Psoas muscle (tissue), 7 donors: ENCODE measurements at regions not wholly inside any gene's neighbourhood (a gene's known extent, or its start where the extent isn't known, plus 50 kb on each side); places are given as distances from the start of the nearest gene placed in this dataset.

Experiments
- ATAC-seq, 4 donors: fragments of 200-7000 bp; cut with Tn5 transposase; one replicate each; pipeline ENCODE4 v1.9.1; 2020; ENCODE audit warnings: moderate library complexity in 3 of 4, mild to moderate bottlenecking in 2 of 4
- DNase-seq, 2 donors: peaks; one replicate each; pipeline ENCODE4 v3.0.0-alpha.2; 2020
- H3K27ac ChIP-seq: fragments of 200-600 bp; one replicate; pipeline ENCODE4 v1.8.0; 2022
- H3K27me3 ChIP-seq, 3 donors: fragments of 200-600 bp in 1 of 3; one replicate each; pipeline versions ENCODE4 v1.6.1 to v1.8.0; 2013 to 2022; ENCODE audit warnings: low read length in 2 of 3, mild to moderate bottlenecking in 2 of 3, moderate library complexity in 1 of 3; ENCODE audit not compliant: insufficient read depth in 3 of 3
- H3K36me3 ChIP-seq, 2 donors: fragments of 200-600 bp in 1 of 2; one replicate each; pipeline versions ENCODE4 v1.6.1 to v1.8.0; 2013 to 2022; ENCODE audit warnings: low read depth in 1 of 2, mild to moderate bottlenecking in 1 of 2, moderate library complexity in 1 of 2; ENCODE audit not compliant: insufficient read depth in 1 of 2
- H3K4me1 ChIP-seq: fragments of 200-600 bp; one replicate; pipeline ENCODE4 v1.8.0; 2022
- H3K4me3 ChIP-seq: fragments of 200-600 bp; one replicate; pipeline ENCODE4 v1.8.0; 2022; ENCODE audit warnings: mild to moderate bottlenecking
- H3K9me3 ChIP-seq: fragments of 200-600 bp; one replicate; pipeline ENCODE4 v1.8.0; 2022
- WGBS, 3 donors: extraction: QIAGEN DNeasy Blood & Tissue Kit; methylation state at CpG; one replicate each; pipeline versions ENCODE4 v1.1.6 to v1.1.7; 2013; 5-methylcytosine and 5-hydroxymethylcytosine counted together
- intact Hi-C, 2 donors: fragments of 100-400 bp; cut with DNase I; formaldehyde crosslinking; loops; one replicate each; pipeline versions ENCODE4 v1.11.0 to v1.14.2; 2022
- TF ChIP-seq, protein P1 (sequence below): fragments of 200-600 bp; IDR thresholded peaks from one replicate; pipeline ENCODE4 v1.8.0; 2022; ENCODE audit warnings: antibody characterized with exemption
- donor health status: healthy with polysubstance abuse.
- donor health status: DM: no; HTN: no; CAD: no; lungs with moderate emphysema.
- donor health status: Bipolar disorder and iron deficiency.
- donor health status: healthy.
- donor health status: DM: yes; HTN: yes; CAD: no.
- donor health status: DM: no; HTN: no; CAD: no.
- donor health status: DM: yes; HTN: yes; CAD: no.

DNA sequence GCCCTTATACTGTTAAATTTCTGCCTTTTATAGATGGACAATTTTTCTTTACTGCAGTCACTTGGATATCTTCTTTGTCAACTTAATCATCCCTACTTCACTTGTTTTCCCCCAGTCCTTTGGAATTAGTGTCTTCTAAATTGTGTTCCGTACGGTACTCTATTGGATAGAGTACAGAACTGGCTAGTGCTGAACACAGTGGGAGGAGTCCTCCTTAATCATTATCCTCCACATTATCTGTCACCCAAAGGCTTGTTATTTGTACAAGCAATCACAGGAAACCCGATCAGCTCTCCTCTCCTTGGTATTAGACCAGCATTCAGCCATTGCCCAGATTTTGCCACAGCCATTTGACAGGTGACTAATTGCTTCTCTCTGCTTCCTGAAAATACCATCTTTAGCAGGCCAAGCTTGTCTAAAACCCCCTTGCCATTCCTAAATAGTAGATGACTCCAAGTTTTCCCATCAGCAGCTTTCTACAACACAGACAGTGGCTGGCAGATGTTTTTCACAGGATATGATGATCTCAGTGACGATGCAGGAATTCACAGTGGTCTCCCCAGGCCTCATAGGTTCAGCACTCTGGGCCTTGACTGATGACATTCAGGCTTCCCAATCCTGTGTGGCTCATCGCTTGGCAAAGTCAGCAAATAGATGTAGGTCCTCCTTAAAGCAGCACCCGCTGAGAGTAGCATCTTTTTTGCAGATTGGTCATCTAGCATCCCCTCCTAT lies 216.0 kb upstream of the RGS6 start:
- H3K27me3 ChIP-seq = no peaks in the 10 kb centered on the region
- no peak overlapping the region for H3K27ac ChIP-seq
- intact Hi-C loops = no loop called here
- TF ChIP-seq, protein P1, sequence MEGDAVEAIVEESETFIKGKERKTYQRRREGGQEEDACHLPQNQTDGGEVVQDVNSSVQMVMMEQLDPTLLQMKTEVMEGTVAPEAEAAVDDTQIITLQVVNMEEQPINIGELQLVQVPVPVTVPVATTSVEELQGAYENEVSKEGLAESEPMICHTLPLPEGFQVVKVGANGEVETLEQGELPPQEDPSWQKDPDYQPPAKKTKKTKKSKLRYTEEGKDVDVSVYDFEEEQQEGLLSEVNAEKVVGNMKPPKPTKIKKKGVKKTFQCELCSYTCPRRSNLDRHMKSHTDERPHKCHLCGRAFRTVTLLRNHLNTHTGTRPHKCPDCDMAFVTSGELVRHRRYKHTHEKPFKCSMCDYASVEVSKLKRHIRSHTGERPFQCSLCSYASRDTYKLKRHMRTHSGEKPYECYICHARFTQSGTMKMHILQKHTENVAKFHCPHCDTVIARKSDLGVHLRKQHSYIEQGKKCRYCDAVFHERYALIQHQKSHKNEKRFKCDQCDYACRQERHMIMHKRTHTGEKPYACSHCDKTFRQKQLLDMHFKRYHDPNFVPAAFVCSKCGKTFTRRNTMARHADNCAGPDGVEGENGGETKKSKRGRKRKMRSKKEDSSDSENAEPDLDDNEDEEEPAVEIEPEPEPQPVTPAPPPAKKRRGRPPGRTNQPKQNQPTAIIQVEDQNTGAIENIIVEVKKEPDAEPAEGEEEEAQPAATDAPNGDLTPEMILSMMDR = no peak
- H3K36me3 ChIP-seq = no peaks in the 10 kb centered on the region
- no peak for ATAC-seq
- H3K4me3 ChIP-seq = no peak overlapping the region
- WGBS, 3 donors = 63 to 80% (median 70%) methylated on average over 6 of the region's 6 CpGs
- H3K4me1 ChIP-seq = no peaks in the 10 kb centered on the region
- no peak for DNase-seq
- H3K9me3 ChIP-seq = no peaks in the 10 kb centered on the region

DNA sequence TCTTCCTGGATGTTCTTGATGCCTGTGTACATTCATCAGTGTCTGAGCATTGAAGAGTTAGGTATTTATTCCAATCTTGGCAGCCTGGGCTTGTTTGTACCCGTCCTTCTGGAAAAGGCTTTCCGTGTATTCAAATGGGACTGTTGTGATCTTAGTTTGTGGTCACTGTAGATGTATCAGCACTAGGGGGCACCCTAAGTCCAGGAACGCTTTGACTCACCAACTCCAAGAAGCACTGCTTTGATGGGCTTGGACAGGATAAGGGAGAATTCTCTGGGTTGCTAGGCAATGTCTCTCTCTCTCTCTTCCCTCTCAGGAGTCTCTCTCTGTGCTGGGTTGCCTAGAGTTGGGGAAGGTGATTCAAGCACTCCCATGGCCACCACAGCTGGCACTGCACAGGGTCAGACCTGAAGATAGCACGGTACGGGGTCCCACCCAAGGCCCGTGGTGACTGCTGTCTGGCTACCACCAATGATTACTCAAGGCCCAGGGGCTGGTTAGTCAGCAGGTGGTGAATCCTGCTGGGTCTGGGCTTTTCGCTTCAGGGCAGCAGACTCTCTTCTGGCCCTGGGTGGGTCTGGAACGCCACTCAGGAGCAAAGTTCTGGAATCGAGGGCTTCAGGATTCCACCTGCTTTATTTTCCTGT lies 211.1 kb upstream of the RGS6 start:
- no peak for DNase-seq
- ATAC-seq = peak in 1 of 4 donors; percentile 37
- Histone ChIP-seq H3K9me3 (no peaks in the 10 kb centered on the region), H3K4me3 (no peak overlapping the region), H3K27me3 (no peaks in the 10 kb centered on the region), H3K4me1 (no peaks in the 10 kb centered on the region), H3K27ac (no peak overlapping the region), H3K36me3 (peaks cover 0 to 5% of the 10 kb centered on the region in 2 donors)
- TF ChIP-seq, protein P1 = peak; percentile 21
- 87 to 88% (median 87%) methylated on average over 9 of the region's 9 CpGs for WGBS, 3 donors
- intact Hi-C loops = no loop called here

DNA sequence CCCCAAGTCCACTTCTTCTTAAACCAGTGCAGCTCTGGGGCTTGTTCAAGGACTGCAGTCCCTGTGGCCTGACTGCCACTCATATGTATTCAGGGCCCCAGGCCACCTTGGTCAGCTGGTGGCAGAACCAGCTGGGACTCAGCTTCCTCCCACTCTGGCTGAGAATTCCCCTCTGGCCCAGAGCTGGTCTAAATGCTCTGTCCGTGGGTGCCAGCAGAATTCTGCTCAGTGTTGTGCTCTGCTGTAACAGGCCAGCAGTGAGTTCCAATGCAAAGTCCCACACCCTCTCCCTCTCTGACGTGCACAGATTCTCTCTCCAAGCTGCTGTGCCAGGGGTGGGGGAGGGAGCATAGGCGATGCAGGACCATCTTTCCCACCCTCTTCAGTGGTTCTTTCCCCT lies 210.4 kb upstream of the RGS6 start:
- ATAC-seq (no peak), DNase-seq (no peak)
- no peaks in the 10 kb centered on the region for H3K9me3 ChIP-seq
- no peak overlapping the region for H3K4me3 ChIP-seq
- H3K27ac ChIP-seq = no peak overlapping the region
- intact Hi-C loops = no loop called here
- TF ChIP-seq, protein P1 = no peak
- 38 to 52% (median 46%) methylated on average over 3 of the region's 3 CpGs for WGBS, 3 donors
- H3K27me3 ChIP-seq = no peaks in the 10 kb centered on the region
- no peaks in the 10 kb centered on the region for H3K4me1 ChIP-seq
- peaks cover 0 to 5% of the 10 kb centered on the region in 2 donors for H3K36me3 ChIP-seq

DNA sequence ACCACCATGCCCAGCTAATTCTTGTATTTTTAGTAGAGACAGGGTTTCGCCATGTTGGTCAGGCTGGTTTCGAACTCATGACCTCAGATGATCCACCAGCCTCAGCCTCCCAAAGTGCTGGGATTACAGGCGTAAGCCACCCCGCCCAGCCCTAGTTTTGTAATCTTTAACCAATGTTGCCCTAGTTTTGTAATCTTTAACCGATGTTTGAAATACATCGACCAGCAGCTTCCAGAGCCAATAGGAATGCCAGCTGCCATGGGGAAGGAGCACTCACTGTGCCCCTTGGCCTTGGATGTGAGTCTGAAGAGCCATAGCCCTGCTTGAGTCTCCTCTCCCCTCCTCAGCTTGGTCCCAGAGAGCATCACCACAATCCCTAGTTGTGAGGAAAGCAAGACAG lies 209.3 kb upstream of the RGS6 start:
- H3K4me1 ChIP-seq = no peaks in the 10 kb centered on the region
- peaks cover 0 to 5% of the 10 kb centered on the region in 2 donors for H3K36me3 ChIP-seq
- 94 to 99% (median 97%) methylated on average over 6 of the region's 6 CpGs for WGBS, 3 donors
- intact Hi-C loops = no loop called here
- H3K4me3 ChIP-seq = no peak overlapping the region
- no peaks in the 10 kb centered on the region for H3K9me3 ChIP-seq
- TF ChIP-seq, protein P1 = no peak
- DNase-seq (no peak), ATAC-seq (no peak)
- no peak overlapping the region for H3K27ac ChIP-seq
- H3K27me3 ChIP-seq = no peaks in the 10 kb centered on the region
